ENCODE measurements at regions not wholly inside any gene's neighbourhood (a gene's known extent, or its start where the extent isn't known, plus 50 kb on each side); places are given as distances from the start of the nearest gene placed in this dataset.
A peak's percentile ranks its signal among the peaks of the same experiment; 100 is the strongest.
"Not testable (repeated sequence)": the region's sequence is repeated elsewhere in the genome, so short reads cannot be mapped to it uniquely, and the experiment has no call there.

- DNase-seq = peak; percentile 0
These were observed 213.9 kb downstream of the TBX5 start for GRCh38 chr12:114192013-114192412.

DNA sequence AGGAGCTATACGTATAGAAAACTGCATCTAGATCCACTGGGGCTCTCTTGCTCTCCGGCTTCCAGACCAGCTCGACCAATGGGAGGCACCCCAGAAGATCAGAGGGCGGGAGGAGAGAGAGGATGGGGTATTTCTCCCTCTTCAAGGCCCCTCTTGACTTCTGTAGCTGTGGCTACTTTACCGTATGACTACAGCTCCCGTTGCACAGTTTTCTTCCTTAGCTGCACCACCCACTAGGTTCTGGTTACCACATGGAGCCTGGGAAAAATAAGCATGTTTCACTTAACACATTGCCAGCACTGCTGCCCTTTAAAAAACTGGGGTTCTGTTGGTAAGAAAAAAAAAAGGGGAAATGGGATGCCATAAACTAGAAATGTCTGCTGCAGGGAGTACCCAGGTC, 214.4 kb downstream of the TBX5 start:
- no peak for DNase-seq

- no peak for DNase-seq
These were observed 215.0 kb downstream of the TBX5 start for GRCh38 chr12:114190971-114191370.

DNA sequence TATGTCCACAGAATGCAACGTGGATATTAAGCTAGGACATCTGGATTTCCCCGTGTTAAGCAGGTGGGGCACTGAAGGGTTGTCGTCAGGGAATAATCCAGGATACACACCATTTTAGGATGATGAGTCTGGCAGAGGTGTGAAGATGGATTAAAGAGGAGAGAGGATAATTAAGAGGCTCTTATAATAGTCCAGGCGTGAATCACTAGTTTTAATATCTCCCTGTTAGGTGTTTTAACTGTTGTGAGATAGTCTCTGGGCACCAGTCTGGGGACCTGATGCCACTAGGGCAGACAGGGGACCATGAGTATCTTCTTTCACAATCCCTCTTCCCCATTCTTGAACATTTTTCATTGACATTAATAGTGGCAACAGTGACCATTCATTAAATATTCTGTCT, 216.7 kb downstream of the TBX5 start:
- no peak for DNase-seq

DNA sequence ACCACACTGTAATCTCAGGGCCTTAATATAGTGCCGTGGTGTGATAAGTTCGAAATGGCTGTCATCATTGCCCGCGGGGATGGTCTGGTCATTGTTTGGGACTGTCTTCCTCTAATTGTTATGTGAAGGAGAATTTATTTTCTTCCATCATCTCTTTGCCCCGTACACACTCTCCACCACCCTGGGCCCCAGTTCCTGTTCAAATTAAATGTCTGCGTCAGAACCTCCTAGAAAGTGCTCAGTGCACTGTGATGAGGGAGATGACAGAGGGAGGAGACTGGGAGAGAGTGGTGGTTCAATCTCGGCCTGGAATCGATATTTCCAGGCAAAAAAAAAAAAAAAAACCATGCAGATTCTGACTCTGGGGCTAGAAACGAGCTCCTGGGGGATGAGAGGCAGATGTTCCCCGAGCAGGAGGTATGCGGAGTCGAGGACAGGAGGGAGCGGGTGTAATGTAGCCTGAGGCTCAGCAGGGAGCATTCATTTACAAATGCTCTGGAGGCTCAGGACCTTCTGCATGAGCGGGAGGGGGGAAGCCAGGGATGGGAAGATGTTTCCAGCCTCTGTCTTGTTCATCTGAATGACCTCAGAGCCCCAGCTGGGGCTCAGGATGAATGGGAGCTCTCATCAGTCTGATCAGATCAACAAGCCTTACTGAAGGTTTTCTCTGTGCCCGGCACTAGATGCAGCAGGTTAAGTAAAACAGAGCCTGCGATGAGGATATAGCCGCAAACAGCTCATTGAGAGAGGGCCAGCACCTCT, 219.5 kb downstream of the TBX5 start:
- DNase-seq = no peak

DNA sequence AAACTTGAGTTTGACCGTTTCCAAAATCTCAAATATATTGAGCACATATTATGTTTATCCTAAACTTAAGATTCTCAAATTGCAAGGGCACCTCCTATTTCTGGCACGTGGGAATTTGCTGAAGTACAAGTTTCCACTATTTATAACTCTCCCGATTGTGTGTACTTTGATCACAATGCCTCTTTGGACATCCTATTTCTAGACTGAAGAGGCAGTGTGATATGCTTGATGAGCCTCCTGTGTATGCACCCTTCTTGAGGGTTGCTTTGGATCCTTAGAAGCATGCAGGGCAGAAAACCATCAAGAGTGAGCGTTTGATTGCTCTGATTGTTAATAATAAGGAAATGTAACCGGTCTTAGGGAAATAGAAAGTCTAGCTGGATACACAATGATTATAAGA, 218.9 kb upstream of the RBM19 start:
- no peak for DNase-seq

DNA sequence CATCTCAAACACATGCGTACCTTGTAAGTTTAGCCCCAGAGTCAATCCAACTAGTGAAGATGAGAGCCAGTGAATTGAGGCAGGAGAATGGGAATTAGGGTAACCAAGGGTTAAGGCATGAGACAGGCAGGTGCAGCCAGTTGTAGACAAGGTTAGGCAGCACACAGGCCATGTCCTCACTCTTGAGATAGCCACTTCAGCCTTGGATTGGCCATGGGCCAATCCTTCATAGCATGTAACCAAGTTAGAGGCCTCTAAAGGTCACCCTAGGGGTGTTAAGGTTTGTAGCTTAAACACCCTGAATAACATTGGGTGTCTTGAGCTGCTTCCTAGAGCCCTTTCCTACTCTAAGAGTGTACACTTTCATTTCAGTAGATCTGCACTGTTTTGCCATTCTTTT, 208.2 kb upstream of the RBM19 start:
- DNase-seq = no peak

DNA sequence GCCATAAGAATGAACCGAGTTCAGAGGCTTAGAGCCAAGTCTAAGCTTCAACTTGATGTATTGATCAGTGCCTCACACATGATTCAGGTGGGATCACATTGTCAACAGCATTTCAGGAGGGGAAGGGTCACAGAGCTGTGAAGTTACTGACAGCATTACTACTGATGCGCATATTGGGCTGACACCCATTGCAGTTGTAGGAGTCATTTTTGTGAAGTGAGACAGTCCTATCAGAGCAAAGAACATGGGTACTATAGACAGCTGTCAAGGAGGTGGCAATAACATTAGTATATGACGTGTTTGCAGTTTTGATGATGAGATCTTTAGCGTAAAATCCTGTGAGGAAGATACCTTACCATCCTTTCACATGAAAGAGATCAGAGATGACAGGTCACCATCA, 206.0 kb upstream of the RBM19 start:
- no peak for DNase-seq

DNA sequence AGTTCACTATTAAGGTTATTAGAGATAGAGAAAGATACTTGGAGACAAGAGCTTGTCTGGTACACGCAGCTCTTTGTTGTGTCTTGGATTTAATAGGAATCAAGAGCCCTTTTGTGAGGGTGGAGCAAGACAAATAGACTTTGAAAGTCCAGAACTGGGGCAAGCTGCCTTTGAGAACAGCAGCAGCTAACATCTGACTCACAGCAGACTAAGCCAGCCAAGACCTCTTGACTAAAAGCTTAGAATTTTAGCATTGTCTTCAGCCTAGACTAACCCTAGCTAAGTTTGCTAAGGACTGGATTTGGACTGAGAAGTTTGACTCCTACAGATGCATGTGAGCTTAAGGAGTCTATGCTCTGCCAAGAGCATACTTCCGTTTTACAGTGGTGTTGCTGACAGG, 201.9 kb upstream of the RBM19 start:
- DNase-seq = no peak

- no peak for DNase-seq
These were observed 201.3 kb upstream of the RBM19 start for GRCh38 chr12:114167431-114167830.

DNA sequence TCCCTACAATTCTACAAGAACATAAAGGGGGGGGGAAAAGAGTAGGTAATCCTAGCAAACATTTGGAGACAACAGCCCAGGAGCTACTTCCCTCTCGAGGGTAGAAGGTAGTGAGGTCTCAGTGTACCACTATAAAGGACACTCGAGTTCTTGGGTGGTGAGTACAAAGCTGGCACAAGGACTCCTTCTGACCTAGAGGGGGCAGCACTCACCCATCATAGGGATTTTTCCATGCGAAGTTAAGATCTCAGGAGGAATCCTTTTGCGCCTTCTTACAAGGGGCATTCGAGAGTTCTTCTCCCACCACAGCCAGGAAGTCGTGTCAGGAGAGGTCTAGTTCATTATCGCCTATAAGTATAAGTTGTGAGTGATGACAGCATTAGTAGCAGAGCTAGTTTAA, 200.2 kb upstream of the RBM19 start:
- DNase-seq = no peak

DNA sequence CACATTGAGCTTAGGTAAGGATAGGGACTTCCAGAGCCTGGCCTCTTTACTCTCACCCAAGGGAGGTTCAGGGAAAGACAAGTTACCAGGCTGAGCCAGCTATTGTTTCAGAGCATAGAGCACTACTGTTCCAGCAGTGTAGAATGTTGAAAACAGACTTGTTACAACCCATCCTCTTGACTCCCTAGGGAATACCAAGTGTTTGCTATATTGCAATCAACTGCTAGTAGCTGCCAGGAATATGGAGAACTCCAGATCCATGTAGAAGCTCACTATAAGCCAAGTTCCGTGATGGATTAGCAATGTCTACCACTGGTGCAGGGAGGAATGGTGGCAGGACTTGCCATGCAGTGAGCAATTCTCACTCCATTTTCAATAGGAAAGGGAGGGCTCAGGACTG, 199.8 kb upstream of the RBM19 start:
- no peak for DNase-seq

DNA sequence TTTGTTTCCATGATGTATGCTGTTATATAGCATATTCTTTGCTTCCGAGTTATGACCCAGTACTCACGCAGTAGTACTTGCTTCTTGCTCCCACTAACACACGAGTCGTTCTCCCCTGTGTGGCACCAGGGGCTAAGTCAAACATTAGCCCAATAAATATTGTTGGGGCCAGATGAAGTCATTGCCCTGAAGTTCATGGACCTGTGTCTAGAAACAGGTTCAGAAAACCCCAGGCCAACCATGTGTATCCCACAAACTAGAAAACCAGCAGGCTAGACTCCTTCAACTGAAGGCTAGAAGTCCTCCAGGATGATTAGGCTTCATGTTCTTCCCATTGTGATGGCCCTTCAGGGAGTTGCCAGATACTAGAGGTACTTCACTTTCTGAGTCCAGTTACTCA, 198.2 kb upstream of the RBM19 start:
- DNase-seq = no peak

DNA sequence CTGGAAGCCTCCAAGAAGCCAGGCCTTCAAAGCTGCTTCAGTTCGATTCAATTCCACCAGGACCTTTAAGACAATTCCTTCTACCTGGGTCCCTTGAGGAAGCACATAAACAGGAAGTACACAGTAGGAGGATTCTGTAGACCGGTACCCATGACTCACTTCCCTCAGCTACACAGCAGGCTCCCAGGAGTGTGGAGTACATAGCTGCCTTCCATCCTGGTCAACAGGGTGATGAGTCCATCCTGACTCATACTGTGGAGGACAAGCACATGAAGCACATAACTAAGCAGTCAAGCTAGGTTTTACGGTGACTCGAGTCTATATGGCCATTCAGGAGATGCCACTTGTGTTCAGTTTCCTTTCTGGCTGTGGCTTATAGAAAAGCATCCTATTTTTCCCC, 197.6 kb upstream of the RBM19 start:
- DNase-seq = no peak

- no peak for DNase-seq
These were observed 194.3 kb upstream of the RBM19 start for GRCh38 chr12:114160445-114160844.

DNA sequence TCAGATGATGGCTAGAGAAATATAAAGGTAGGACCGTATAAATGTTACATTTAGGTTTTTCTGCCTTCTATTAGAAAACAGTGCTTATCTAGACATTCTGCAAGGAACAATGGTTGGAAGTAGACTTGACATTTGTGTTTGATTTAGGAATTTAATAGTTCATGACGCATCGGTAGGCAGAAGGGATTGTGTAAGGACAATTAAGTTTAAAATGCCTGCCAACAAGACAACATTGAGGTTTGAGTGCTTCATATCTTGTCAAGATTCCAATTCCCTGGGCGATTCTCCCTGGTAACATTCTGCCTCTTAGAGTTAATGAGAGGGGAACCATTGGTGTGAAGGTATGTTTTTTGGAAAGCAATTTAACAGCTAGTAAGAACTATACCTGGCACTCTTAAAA, 186.8 kb upstream of the RBM19 start:
- DNase-seq = no peak

DNA sequence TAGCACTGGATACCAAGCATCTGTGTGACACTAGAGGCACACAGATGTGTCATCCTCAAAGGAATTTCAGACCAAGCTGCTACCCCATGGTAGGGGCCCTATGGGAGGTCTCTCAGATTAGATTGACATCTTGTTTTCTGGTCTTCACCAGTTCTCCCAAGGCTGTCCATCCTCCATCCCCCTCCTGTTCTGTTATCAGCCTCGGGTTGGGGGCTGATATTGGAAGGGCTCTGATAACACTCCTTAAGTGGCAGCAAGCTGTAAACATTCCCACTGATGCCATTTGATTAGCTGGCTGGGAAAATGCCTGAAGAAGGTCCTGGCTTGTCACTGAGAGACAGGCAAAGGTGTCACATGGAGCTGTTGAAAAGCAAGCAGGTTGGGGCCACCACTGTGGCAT, 185.9 kb upstream of the RBM19 start:
- no peak for DNase-seq

GRCh38 chr12:114150584-114150983, 184.5 kb upstream of the RBM19 start:
- DNase-seq = not testable (repeated sequence)

GRCh38 chr12:114141921-114142564, 175.9 kb upstream of the RBM19 start:
- DNase-seq = no peak

DNA sequence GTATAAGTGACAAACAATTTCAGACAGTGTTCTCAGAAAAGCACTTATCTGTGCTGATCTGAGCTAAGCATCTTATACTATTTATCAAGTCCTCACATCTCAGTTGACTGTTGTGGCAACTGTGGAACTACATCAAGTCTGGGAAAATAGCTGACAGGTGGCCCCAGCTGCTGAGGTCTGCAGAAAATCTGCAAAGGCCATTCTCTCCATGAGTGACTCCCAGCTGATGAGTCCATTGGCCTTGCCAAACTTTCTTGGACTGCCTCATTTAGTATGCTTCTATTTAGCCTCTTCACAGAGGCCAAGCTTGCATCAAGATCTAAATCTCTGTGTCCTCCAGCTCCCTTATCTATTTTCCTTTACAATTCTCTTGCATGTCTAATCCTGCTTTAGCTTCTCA, 174.5 kb upstream of the RBM19 start:
- DNase-seq = no peak

- no peak for DNase-seq
These were observed 170.5 kb upstream of the RBM19 start for GRCh38 chr12:114136631-114137030.

- DNase-seq = no peak
These were observed 168.8 kb upstream of the RBM19 start for GRCh38 chr12:114134922-114135321.

DNA sequence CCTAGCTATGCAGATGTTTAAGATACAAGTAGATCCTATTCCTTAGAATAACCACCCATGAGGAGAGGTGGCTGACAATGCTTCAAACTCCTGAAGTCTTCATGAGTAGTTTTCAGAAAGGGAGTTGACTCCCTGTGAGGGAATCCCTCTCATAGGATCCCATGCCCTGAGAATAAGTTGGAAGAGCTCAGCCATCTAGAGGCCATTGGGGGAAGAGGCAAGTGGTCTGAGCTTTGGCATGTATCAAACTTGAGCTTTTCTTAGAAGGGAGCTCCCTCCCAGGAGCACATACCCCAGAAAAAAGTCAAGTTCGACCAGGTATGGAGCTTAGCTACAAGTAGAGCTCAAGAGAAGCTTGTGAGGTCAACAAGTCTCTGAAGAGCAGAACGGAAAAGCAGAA, 165.7 kb upstream of the RBM19 start:
- DNase-seq = no peak

DNA sequence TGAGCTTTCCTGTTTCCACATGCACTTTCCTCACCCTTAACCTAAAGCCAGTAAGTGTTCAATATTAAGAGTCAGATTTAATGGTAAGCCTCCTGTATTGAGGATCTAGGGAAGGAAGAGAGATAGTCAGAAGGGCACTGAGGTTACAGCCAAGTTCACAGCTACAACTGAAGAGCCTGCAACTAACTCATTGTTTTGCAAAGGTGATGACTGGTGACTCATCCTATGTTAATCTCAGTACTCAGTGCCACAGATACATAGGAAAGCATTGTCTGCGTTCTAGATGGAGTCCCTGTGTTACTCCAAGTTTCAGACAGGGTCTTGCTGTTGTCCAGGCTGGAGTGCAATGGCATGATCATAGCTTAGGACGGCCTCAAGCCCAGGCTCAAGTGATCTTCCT, 157.0 kb upstream of the RBM19 start:
- no peak for DNase-seq

DNA sequence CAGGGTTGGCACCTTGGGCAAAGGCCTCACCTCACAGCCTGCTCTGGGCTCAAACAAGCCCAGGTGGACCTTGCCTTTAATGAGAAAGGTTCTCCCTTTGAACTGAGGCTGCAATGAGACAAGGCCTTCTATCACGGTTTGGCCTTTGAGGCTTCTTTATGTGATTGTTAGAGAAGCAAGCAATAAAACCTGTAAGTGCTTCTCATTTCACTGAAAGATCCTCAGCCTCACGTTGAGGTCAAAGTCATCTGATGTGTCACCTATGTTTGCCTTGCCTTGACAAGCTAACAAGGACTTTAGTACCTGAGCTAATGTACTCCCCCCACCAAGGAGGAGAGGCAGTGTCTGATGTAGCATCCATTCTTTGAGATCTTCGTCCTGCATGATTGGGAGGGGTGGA, 155.9 kb upstream of the RBM19 start:
- DNase-seq = no peak

Measured in stimulated activated naive CD4-positive, alpha-beta T cell treated with Interleukin-2 at 50 U/mL for 16 hours (primary cell).